Trophoblast cell (in vitro differentiated cells and primary cell): ENCODE measurements at regions not wholly inside any gene's neighbourhood (a gene's known extent, or its start where the extent isn't known, plus 50 kb on each side); places are given as distances from the start of the nearest gene placed in this dataset.
"Not testable (repeated sequence)": the region's sequence is repeated elsewhere in the genome, so short reads cannot be mapped to it uniquely, and the experiment has no call there.

Source experiments
- DNase-seq, 2 donors: peaks; one replicate each; pipeline ENCODE4 v3.0.0-alpha.2; 2016
- H2AFZ ChIP-seq: 2 replicates; pipeline ENCODE4 v1.6.1; 2013; ENCODE audit warnings: low read length, moderate library complexity, mild to moderate bottlenecking; ENCODE audit not compliant: insufficient read depth, poor library complexity
- H2AK5ac ChIP-seq: 2 replicates; pipeline ENCODE4 v1.6.1; 2013; ENCODE audit warnings: mild to moderate bottlenecking, low read length
- H2BK120ac ChIP-seq: 2 replicates; pipeline ENCODE4 v1.6.1; 2013; ENCODE audit warnings: low read length, mild to moderate bottlenecking, moderate library complexity; ENCODE audit not compliant: insufficient read depth, poor library complexity
- H2BK12ac ChIP-seq: 2 replicates; pipeline ENCODE4 v1.6.1; 2013; ENCODE audit warnings: mild to moderate bottlenecking, low read length, moderate library complexity
- H2BK5ac ChIP-seq: 2 replicates; pipeline ENCODE4 v1.6.1; 2013; ENCODE audit warnings: low read length, low read depth, moderate library complexity, mild to moderate bottlenecking; ENCODE audit not compliant: poor library complexity
- H3K14ac ChIP-seq: 2 replicates; pipeline ENCODE4 v1.6.1; 2013; ENCODE audit warnings: mild to moderate bottlenecking, low read length
- H3K18ac ChIP-seq: 2 replicates; pipeline ENCODE4 v1.6.1; 2013; ENCODE audit warnings: mild to moderate bottlenecking, low read length
- H3K23ac ChIP-seq: 2 replicates; pipeline ENCODE4 v1.6.1; 2013; ENCODE audit warnings: low read length
- H3K27ac ChIP-seq: 2 replicates; pipeline ENCODE4 v1.5.1; 2013; ENCODE audit warnings: low read depth, mild to moderate bottlenecking, inconsistent platforms, low read length, moderate library complexity
- H3K27me3 ChIP-seq: 2 replicates; pipeline ENCODE4 v1.6.1; 2013; ENCODE audit warnings: inconsistent platforms, mild to moderate bottlenecking, low read length, moderate library complexity; ENCODE audit not compliant: insufficient read depth
- H3K36me3 ChIP-seq, 2 experiments: 1 replicate in 1 of 2; 2 replicates in 1 of 2; pipeline ENCODE4 v1.6.1; 2013; ENCODE audit warnings: low read length in 2 of 2, mild to moderate bottlenecking in 2 of 2, moderate library complexity in 1 of 2; ENCODE audit not compliant: insufficient read depth in 2 of 2, control insufficient read depth in 1 of 2
- H3K4ac ChIP-seq: 2 replicates; pipeline ENCODE4 v1.6.1; 2013; ENCODE audit warnings: low read depth, mild to moderate bottlenecking, low read length, moderate library complexity
- H3K4me1 ChIP-seq, 2 experiments: 1 replicate in 1 of 2; 2 replicates in 1 of 2; pipeline ENCODE4 v1.6.1; 2013; ENCODE audit warnings: low read length in 2 of 2, mild to moderate bottlenecking in 2 of 2, moderate library complexity in 1 of 2; ENCODE audit not compliant: insufficient read depth in 2 of 2, control insufficient read depth in 1 of 2
- H3K4me2 ChIP-seq: 2 replicates; pipeline ENCODE4 v1.6.1; 2013; ENCODE audit warnings: inconsistent platforms, mild to moderate bottlenecking, low read length, moderate library complexity
- H3K4me3 ChIP-seq: 2 replicates; pipeline ENCODE4 v1.5.1; 2013; ENCODE audit warnings: mild to moderate bottlenecking, low read depth, low read length, inconsistent platforms
- H3K79me1 ChIP-seq: one replicate; pipeline ENCODE4 v1.6.1; 2013; ENCODE audit warnings: low read length
- H3K79me2 ChIP-seq: 2 replicates; pipeline ENCODE4 v1.6.1; 2013; ENCODE audit warnings: low read length, mild to moderate bottlenecking; ENCODE audit not compliant: control insufficient read depth, insufficient read depth, poor library complexity
- H3K9ac ChIP-seq: 2 replicates; pipeline ENCODE4 v1.6.1; 2013; ENCODE audit warnings: mild to moderate bottlenecking, low read length
- H3K9me3 ChIP-seq: 2 replicates; pipeline ENCODE4 v1.6.1; 2013; ENCODE audit warnings: low read depth, mild to moderate bottlenecking, control low read depth, inconsistent platforms, low read length; ENCODE audit not compliant: insufficient read depth
- H4K12ac ChIP-seq: 2 replicates; pipeline ENCODE4 v1.6.1; 2013; ENCODE audit warnings: low read depth, mild to moderate bottlenecking, low read length, moderate library complexity
- H4K8ac ChIP-seq: 2 replicates; pipeline ENCODE4 v1.6.1; 2013; ENCODE audit warnings: low read depth, mild to moderate bottlenecking, low read length, moderate library complexity
- H4K91ac ChIP-seq: one replicate; pipeline ENCODE4 v1.6.1; 2013; ENCODE audit warnings: low read depth, mild to moderate bottlenecking, low read length, moderate library complexity
- WGBS: extraction: QIAGEN DNeasy Blood & Tissue Kit; methylation state at CpG from one replicate; pipeline ENCODE4 v1.1.7; 2013; ENCODE audit warnings: missing lambda C conversion rate; ENCODE audit not compliant: insufficient read length, insufficient coverage; ENCODE audit errors: extremely low coverage; 5-methylcytosine and 5-hydroxymethylcytosine counted together

DNA sequence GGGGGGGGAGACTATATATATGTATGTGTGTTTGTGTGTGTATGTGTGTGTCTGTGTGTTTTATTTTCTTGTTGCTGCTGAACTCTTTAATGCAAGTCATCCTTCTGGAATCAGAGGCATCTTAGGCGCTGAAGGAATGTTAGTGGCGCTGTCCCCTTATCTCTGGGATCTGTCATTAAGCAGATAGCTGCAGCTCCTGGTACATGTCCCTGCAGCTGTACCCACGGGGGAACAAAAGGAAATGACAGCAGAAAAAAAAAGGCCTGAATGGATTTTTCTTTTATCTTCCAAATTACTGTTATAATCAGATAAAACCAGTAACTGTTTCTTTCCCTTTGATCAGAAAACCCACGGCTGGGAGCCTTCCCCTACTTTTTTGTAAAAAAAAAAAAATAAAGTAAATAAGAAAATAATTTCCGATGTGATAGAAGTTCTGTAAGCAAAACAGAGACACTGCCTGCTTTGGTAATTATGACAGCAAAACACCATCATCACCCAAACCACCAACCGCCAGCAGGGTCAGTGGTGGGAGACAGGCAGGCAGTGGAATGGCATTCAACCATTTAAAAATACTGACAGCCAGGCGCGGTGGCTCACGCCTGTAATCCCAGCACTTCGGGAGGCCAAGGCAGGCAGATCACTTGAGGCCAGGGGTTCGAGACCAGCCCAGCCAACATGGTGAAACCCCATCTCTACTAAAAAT lies 411.3 kb upstream of the ZNF722 start:
- not testable (repeated sequence) for DNase-seq, H2AK5ac ChIP-seq, H4K8ac ChIP-seq, H4K91ac ChIP-seq, H3K27me3 ChIP-seq, H3K23ac ChIP-seq, H4K12ac ChIP-seq, H3K9me3 ChIP-seq, H3K79me1 ChIP-seq, H3K4me1 ChIP-seq, H3K4me2 ChIP-seq, H2BK12ac ChIP-seq, H3K4me3 ChIP-seq, H3K4ac ChIP-seq, H3K9ac ChIP-seq, H3K27ac ChIP-seq, H3K79me2 ChIP-seq, H3K36me3 ChIP-seq, H2BK5ac ChIP-seq, H3K18ac ChIP-seq, H3K14ac ChIP-seq, H2BK120ac ChIP-seq, H2AFZ ChIP-seq
- no CpG with 5 or more reads among the region's 11 CpGs for WGBS

GRCh38 chr7:63591249-63591648 lies 407.4 kb upstream of the ZNF722 start:
- not testable (repeated sequence) for H3K9me3 ChIP-seq, H4K8ac ChIP-seq, H3K36me3 ChIP-seq, H3K4ac ChIP-seq, H3K4me2 ChIP-seq, H3K4me1 ChIP-seq, H4K12ac ChIP-seq, H3K23ac ChIP-seq, H2AK5ac ChIP-seq, H3K4me3 ChIP-seq, H3K27ac ChIP-seq, DNase-seq, H2BK12ac ChIP-seq, H2BK120ac ChIP-seq, H3K14ac ChIP-seq, H3K27me3 ChIP-seq, H2AFZ ChIP-seq, H3K9ac ChIP-seq, H2BK5ac ChIP-seq, H4K91ac ChIP-seq, H3K18ac ChIP-seq, H3K79me2 ChIP-seq, H3K79me1 ChIP-seq
- WGBS = no CpG with 5 or more reads among the region's 11 CpGs

GRCh38 chr7:63603812-63604211 lies 394.8 kb upstream of the ZNF722 start:
- H3K14ac ChIP-seq, H2BK120ac ChIP-seq, H3K36me3 ChIP-seq, H4K91ac ChIP-seq, H2BK12ac ChIP-seq, H2AK5ac ChIP-seq, H3K9me3 ChIP-seq, H3K4ac ChIP-seq, H2AFZ ChIP-seq, H3K18ac ChIP-seq, DNase-seq, H3K4me2 ChIP-seq, H3K27me3 ChIP-seq, H3K4me1 ChIP-seq, H3K27ac ChIP-seq, H4K8ac ChIP-seq, H2BK5ac ChIP-seq, H3K23ac ChIP-seq, H4K12ac ChIP-seq, H3K79me2 ChIP-seq, H3K79me1 ChIP-seq, H3K9ac ChIP-seq, H3K4me3 ChIP-seq: not testable (repeated sequence)
- WGBS = no CpG with 5 or more reads among the region's 4 CpGs

- H2BK12ac ChIP-seq, H3K79me1 ChIP-seq, H3K36me3 ChIP-seq, H3K79me2 ChIP-seq, H3K18ac ChIP-seq, H3K4me2 ChIP-seq, H3K14ac ChIP-seq, H2AK5ac ChIP-seq, H3K4me1 ChIP-seq, H2AFZ ChIP-seq, DNase-seq, H3K4me3 ChIP-seq, H3K23ac ChIP-seq, H3K27me3 ChIP-seq, H2BK5ac ChIP-seq, H3K27ac ChIP-seq, H4K8ac ChIP-seq, H2BK120ac ChIP-seq, H3K9me3 ChIP-seq, H4K12ac ChIP-seq, H4K91ac ChIP-seq, H3K4ac ChIP-seq, H3K9ac ChIP-seq: not testable (repeated sequence)
- WGBS = no CpG with 5 or more reads among the region's 8 CpGs
These were observed 393.8 kb upstream of the ZNF722 start for GRCh38 chr7:63604853-63605252.
